GM23338 (cell line): ENCODE measurements at regions not wholly inside any gene's neighbourhood (a gene's known extent, or its start where the extent isn't known, plus 50 kb on each side); places are given as distances from the start of the nearest gene placed in this dataset.

Experiments
- ATAC-seq: fragments of 200-7000 bp; cut with Tn5 transposase; 3 replicates; pipeline ENCODE4 v1.9.1; 2020
- DNase-seq: peaks from one replicate; pipeline ENCODE4 v3.0.0-alpha.2; 2015; ENCODE audit warnings: low spot score
- H2AFZ ChIP-seq: fragments of 200-600 bp; sonication (generic); 2 replicates; pipeline ENCODE4 v1.8.0; 2016; ENCODE audit warnings: antibody characterized with exemption, mild to moderate bottlenecking, moderate library complexity
- H3F3A ChIP-seq: fragments of 200-600 bp; sonication (generic); replicated peaks from 2 replicates; pipeline ENCODE4 v1.8.0; 2017; ENCODE audit warnings: antibody characterized with exemption, mixed run types, low read depth
- H3K27ac ChIP-seq: fragments of 200-600 bp; sonication (generic); 2 replicates; pipeline ENCODE4 v1.6.1; 2016; ENCODE audit warnings: low read depth
- H3K27me3 ChIP-seq: fragments of 200-600 bp; sonication (generic); 2 replicates; pipeline ENCODE4 v1.8.0; 2016; ENCODE audit warnings: mild to moderate bottlenecking, mixed run types, moderate library complexity; ENCODE audit not compliant: insufficient read depth
- H3K36me3 ChIP-seq: fragments of 200-600 bp; sonication (generic); 2 replicates; pipeline ENCODE4 v1.8.0; 2016; ENCODE audit warnings: mild to moderate bottlenecking; ENCODE audit not compliant: insufficient read depth
- H3K4me1 ChIP-seq: fragments of 200-600 bp; sonication (generic); 2 replicates; pipeline ENCODE4 v1.8.0; 2016; ENCODE audit warnings: mild to moderate bottlenecking, moderate library complexity; ENCODE audit not compliant: insufficient read depth
- H3K4me2 ChIP-seq: fragments of 200-600 bp; sonication (generic); 2 replicates; pipeline ENCODE4 v1.7.1; 2017; ENCODE audit warnings: mixed run types
- H3K4me3 ChIP-seq: fragments of 200-600 bp; sonication (generic); 2 replicates; pipeline ENCODE4 v1.6.1; 2016; ENCODE audit warnings: mixed run types
- H3K79me2 ChIP-seq: fragments of 200-600 bp; sonication (generic); replicated peaks from 2 replicates; pipeline ENCODE4 v1.8.0; 2017; ENCODE audit warnings: mild to moderate bottlenecking; ENCODE audit not compliant: insufficient read depth
- H3K9me2 ChIP-seq: fragments of 200-600 bp; sonication (generic); 2 replicates; pipeline ENCODE4 v1.8.0; 2017; ENCODE audit not compliant: insufficient read depth
- H4K20me1 ChIP-seq: fragments of 200-600 bp; sonication (generic); replicated peaks from 2 replicates; pipeline ENCODE4 v1.8.0; 2017; ENCODE audit warnings: mild to moderate bottlenecking; ENCODE audit not compliant: insufficient read depth
- H3K27ac Mint-ChIP-seq: 2 replicates; pipeline ENCODE4 v1.8.0; 2020; ENCODE audit warnings: inconsistent platforms, mild to moderate bottlenecking, moderate library complexity, mixed read lengths
- H3K27me3 Mint-ChIP-seq: 3 replicates; pipeline ENCODE4 v1.8.0; 2022; ENCODE audit warnings: low read depth, mild to moderate bottlenecking, moderate library complexity, mixed read lengths, inconsistent platforms; ENCODE audit not compliant: insufficient read depth, poor library complexity
- H3K36me3 Mint-ChIP-seq: 3 replicates; pipeline ENCODE4 v1.8.0; 2021; ENCODE audit warnings: low read depth, mild to moderate bottlenecking, inconsistent platforms, moderate library complexity, mixed read lengths
- H3K4me1 Mint-ChIP-seq: 3 replicates; pipeline ENCODE4 v1.8.0; 2020; ENCODE audit warnings: mild to moderate bottlenecking, inconsistent platforms, mixed read lengths
- H3K4me3 Mint-ChIP-seq: 3 replicates; pipeline ENCODE4 v1.8.0; 2021; ENCODE audit warnings: moderate library complexity, mild to moderate bottlenecking, inconsistent platforms, mixed read lengths
- H3K9me3 Mint-ChIP-seq: 3 replicates; pipeline ENCODE4 v1.8.0; 2020; ENCODE audit warnings: moderate library complexity, mild to moderate bottlenecking, inconsistent platforms, mixed read lengths
- CREB1 ChIP-seq: fragments of 250-450 bp; sonication (Bioruptor Pico); IDR thresholded peaks from 2 replicates; pipeline ENCODE4 v1.5.0; 2020; ENCODE audit warnings: low read depth, mild to moderate bottlenecking, moderate library complexity
- EZH2 ChIP-seq: fragments of 200-600 bp; sonication (generic); IDR thresholded peaks from one replicate; pipeline ENCODE4 v1.8.0; 2017; ENCODE audit warnings: antibody characterized with exemption, mild to moderate bottlenecking, low read depth; ENCODE audit not compliant: unreplicated experiment
- EZH2phosphoT487 ChIP-seq: fragments of 200-600 bp; sonication (generic); IDR thresholded peaks from one replicate; pipeline ENCODE4 v1.8.1; 2018; ENCODE audit warnings: antibody characterized with exemption; ENCODE audit not compliant: unreplicated experiment
- JUNB ChIP-seq: IDR thresholded peaks from one replicate; pipeline ENCODE4 v1.6.1; 2016; ENCODE audit warnings: antibody characterized with exemption; ENCODE audit not compliant: unreplicated experiment
- NANOG ChIP-seq: IDR thresholded peaks from 2 replicates; pipeline ENCODE4 v1.6.1; 2016; ENCODE audit warnings: antibody characterized with exemption, borderline replicate concordance
- POLR2AphosphoS5 ChIP-seq: IDR thresholded peaks from 2 replicates; pipeline ENCODE4 v1.6.1; 2016; ENCODE audit warnings: antibody characterized with exemption, low read depth
- STAT1 ChIP-seq: IDR thresholded peaks from one replicate; pipeline ENCODE4 v1.6.1; 2016; ENCODE audit warnings: antibody characterized with exemption; ENCODE audit not compliant: unreplicated experiment
- ZNF114 ChIP-seq: fragments of 250-450 bp; sonication (Bioruptor Pico); IDR thresholded peaks from 2 replicates; pipeline ENCODE4 v1.5.0; 2020; ENCODE audit warnings: mild to moderate bottlenecking, moderate library complexity
- ZNF331 ChIP-seq: fragments of 250-450 bp; sonication (Bioruptor Pico); IDR thresholded peaks from 2 replicates; pipeline ENCODE4 v1.5.0; 2020; ENCODE audit warnings: low read depth, mild to moderate bottlenecking, moderate library complexity
- TF ChIP-seq, protein P1 (sequence below), 2 experiments: fragments of 200-600 bp in 1 of 2; sonication (generic) in 1 of 2; conservative IDR thresholded peaks; 2 replicates each; pipeline versions ENCODE4 v1.5.1 to v1.6.1; 2016 to 2017; ENCODE audit warnings: antibody characterized with exemption in 2 of 2, low read depth in 2 of 2, mild to moderate bottlenecking in 2 of 2, moderate library complexity in 1 of 2
- TF ChIP-seq, protein P2 (sequence below): IDR thresholded peaks from one replicate; pipeline ENCODE4 v1.6.1; 2018; ENCODE audit warnings: antibody characterized with exemption; ENCODE audit not compliant: unreplicated experiment
- TF ChIP-seq, protein P3 (sequence below): IDR thresholded peaks from 2 replicates; pipeline ENCODE4 v1.6.1; 2016; ENCODE audit warnings: antibody characterized with exemption
- TF ChIP-seq, protein P4 (sequence below): fragments of 250-450 bp; sonication (Bioruptor Pico); IDR thresholded peaks from 2 replicates; pipeline ENCODE4 v1.5.0; 2020; ENCODE audit warnings: mild to moderate bottlenecking, moderate library complexity

DNA sequence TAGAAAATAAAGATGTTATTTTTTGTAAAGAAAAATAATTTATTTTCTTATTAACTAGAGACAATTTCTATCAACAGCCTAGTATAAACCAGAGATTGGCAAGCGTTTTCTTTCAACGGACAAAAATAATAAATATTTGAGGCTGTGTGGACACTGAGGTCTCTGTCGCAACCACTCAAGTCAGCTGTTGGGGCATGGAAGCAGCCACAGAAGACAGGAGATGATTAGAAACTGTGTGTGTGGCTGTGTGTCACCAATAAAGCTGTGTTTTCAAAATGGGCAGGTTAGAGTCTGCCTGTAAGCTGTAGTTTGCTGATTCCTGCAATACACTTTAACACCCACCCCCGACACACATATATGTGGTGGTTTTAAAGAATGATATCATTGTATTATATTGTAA is 200.6 kb upstream of the HMCN1 start:
- Histone ChIP-seq H3K9me2 (peaks cover 10% of the 10 kb centered on the region), H3K4me3 (no peak overlapping the region), H3K27me3 (no peaks in the 10 kb centered on the region), H2AFZ (no peak overlapping the region), H3K4me2 (no peak overlapping the region), H4K20me1 (no peaks in the 10 kb centered on the region), H3K27ac (no peak overlapping the region), H3K79me2 (no peaks in the 10 kb centered on the region), H3K4me1 (peaks cover 19% of the 10 kb centered on the region), H3F3A (no peaks in the 10 kb centered on the region), H3K36me3 (no peaks in the 10 kb centered on the region)
- no peaks in the 10 kb centered on the region for H3K9me3 Mint-ChIP-seq
- TF ChIP-seq, protein P1, sequence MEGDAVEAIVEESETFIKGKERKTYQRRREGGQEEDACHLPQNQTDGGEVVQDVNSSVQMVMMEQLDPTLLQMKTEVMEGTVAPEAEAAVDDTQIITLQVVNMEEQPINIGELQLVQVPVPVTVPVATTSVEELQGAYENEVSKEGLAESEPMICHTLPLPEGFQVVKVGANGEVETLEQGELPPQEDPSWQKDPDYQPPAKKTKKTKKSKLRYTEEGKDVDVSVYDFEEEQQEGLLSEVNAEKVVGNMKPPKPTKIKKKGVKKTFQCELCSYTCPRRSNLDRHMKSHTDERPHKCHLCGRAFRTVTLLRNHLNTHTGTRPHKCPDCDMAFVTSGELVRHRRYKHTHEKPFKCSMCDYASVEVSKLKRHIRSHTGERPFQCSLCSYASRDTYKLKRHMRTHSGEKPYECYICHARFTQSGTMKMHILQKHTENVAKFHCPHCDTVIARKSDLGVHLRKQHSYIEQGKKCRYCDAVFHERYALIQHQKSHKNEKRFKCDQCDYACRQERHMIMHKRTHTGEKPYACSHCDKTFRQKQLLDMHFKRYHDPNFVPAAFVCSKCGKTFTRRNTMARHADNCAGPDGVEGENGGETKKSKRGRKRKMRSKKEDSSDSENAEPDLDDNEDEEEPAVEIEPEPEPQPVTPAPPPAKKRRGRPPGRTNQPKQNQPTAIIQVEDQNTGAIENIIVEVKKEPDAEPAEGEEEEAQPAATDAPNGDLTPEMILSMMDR (conservative IDR thresholded peaks at IDR 0.05; ENCODE audit: low read depth in 2 of 2), result no peak
- TF ChIP-seq, protein P2, sequence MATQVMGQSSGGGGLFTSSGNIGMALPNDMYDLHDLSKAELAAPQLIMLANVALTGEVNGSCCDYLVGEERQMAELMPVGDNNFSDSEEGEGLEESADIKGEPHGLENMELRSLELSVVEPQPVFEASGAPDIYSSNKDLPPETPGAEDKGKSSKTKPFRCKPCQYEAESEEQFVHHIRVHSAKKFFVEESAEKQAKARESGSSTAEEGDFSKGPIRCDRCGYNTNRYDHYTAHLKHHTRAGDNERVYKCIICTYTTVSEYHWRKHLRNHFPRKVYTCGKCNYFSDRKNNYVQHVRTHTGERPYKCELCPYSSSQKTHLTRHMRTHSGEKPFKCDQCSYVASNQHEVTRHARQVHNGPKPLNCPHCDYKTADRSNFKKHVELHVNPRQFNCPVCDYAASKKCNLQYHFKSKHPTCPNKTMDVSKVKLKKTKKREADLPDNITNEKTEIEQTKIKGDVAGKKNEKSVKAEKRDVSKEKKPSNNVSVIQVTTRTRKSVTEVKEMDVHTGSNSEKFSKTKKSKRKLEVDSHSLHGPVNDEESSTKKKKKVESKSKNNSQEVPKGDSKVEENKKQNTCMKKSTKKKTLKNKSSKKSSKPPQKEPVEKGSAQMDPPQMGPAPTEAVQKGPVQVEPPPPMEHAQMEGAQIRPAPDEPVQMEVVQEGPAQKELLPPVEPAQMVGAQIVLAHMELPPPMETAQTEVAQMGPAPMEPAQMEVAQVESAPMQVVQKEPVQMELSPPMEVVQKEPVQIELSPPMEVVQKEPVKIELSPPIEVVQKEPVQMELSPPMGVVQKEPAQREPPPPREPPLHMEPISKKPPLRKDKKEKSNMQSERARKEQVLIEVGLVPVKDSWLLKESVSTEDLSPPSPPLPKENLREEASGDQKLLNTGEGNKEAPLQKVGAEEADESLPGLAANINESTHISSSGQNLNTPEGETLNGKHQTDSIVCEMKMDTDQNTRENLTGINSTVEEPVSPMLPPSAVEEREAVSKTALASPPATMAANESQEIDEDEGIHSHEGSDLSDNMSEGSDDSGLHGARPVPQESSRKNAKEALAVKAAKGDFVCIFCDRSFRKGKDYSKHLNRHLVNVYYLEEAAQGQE, result no peak
- TF ChIP-seq STAT1, result no peak
- no peak for TF ChIP-seq JUNB
- TF ChIP-seq EZH2, result no peak
- no peak for TF ChIP-seq EZH2phosphoT487
- TF ChIP-seq ZNF331 (CRISPR knock-in tag), result no peak
- TF ChIP-seq POLR2AphosphoS5, result no peak
- TF ChIP-seq, protein P3, sequence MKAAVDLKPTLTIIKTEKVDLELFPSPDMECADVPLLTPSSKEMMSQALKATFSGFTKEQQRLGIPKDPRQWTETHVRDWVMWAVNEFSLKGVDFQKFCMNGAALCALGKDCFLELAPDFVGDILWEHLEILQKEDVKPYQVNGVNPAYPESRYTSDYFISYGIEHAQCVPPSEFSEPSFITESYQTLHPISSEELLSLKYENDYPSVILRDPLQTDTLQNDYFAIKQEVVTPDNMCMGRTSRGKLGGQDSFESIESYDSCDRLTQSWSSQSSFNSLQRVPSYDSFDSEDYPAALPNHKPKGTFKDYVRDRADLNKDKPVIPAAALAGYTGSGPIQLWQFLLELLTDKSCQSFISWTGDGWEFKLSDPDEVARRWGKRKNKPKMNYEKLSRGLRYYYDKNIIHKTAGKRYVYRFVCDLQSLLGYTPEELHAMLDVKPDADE, result no peak
- TF ChIP-seq ZNF114, result no peak
- TF ChIP-seq, protein P4, sequence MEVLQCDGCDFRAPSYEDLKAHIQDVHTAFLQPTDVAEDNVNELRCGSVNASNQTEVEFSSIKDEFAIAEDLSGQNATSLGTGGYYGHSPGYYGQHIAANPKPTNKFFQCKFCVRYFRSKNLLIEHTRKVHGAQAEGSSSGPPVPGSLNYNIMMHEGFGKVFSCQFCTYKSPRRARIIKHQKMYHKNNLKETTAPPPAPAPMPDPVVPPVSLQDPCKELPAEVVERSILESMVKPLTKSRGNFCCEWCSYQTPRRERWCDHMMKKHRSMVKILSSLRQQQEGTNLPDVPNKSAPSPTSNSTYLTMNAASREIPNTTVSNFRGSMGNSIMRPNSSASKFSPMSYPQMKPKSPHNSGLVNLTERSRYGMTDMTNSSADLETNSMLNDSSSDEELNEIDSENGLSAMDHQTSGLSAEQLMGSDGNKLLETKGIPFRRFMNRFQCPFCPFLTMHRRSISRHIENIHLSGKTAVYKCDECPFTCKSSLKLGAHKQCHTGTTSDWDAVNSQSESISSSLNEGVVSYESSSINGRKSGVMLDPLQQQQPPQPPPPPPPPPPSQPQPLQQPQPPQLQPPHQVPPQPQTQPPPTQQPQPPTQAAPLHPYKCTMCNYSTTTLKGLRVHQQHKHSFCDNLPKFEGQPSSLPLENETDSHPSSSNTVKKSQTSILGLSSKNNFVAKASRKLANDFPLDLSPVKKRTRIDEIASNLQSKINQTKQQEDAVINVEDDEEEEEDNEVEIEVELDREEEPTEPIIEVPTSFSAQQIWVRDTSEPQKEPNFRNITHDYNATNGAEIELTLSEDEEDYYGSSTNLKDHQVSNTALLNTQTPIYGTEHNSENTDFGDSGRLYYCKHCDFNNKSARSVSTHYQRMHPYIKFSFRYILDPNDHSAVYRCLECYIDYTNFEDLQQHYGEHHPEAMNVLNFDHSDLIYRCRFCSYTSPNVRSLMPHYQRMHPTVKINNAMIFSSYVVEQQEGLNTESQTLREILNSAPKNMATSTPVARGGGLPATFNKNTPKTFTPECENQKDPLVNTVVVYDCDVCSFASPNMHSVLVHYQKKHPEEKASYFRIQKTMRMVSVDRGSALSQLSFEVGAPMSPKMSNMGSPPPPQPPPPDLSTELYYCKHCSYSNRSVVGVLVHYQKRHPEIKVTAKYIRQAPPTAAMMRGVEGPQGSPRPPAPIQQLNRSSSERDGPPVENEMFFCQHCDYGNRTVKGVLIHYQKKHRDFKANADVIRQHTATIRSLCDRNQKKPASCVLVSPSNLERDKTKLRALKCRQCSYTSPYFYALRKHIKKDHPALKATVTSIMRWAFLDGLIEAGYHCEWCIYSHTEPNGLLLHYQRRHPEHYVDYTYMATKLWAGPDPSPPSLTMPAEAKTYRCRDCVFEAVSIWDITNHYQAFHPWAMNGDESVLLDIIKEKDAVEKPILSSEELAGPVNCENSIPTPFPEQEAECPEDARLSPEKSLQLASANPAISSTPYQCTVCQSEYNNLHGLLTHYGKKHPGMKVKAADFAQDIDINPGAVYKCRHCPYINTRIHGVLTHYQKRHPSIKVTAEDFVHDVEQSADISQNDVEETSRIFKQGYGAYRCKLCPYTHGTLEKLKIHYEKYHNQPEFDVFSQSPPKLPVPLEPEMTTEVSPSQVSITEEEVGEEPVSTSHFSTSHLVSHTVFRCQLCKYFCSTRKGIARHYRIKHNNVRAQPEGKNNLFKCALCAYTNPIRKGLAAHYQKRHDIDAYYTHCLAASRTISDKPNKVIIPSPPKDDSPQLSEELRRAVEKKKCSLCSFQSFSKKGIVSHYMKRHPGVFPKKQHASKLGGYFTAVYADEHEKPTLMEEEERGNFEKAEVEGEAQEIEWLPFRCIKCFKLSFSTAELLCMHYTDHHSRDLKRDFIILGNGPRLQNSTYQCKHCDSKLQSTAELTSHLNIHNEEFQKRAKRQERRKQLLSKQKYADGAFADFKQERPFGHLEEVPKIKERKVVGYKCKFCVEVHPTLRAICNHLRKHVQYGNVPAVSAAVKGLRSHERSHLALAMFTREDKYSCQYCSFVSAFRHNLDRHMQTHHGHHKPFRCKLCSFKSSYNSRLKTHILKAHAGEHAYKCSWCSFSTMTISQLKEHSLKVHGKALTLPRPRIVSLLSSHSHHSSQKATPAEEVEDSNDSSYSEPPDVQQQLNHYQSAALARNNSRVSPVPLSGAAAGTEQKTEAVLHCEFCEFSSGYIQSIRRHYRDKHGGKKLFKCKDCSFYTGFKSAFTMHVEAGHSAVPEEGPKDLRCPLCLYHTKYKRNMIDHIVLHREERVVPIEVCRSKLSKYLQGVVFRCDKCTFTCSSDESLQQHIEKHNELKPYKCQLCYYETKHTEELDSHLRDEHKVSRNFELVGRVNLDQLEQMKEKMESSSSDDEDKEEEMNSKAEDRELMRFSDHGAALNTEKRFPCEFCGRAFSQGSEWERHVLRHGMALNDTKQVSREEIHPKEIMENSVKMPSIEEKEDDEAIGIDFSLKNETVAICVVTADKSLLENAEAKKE, result no peak
- no peak for TF ChIP-seq CREB1 (CRISPR knock-in tag)
- TF ChIP-seq NANOG, result no peak
- H3K36me3 Mint-ChIP-seq, result peaks cover 7% of the 10 kb centered on the region; the same call in 2 of the 3 replicates
- H3K27ac Mint-ChIP-seq, result no peak overlapping the region
- H3K4me1 Mint-ChIP-seq, result peaks cover 41% of the 10 kb centered on the region
- ATAC-seq (no peak), DNase-seq (no peak)
- H3K4me3 Mint-ChIP-seq, result no peak overlapping the region
- peaks cover 4% of the 10 kb centered on the region for H3K27me3 Mint-ChIP-seq
